GM12873 (cell line): ENCODE measurements at regions not wholly inside any gene's neighbourhood (a gene's known extent, or its start where the extent isn't known, plus 50 kb on each side); places are given as distances from the start of the nearest gene placed in this dataset.

Experiments
- TF ChIP-seq, protein P1 (sequence below): IDR thresholded peaks from 2 replicates; pipeline ENCODE4 v1.5.1; 2012; ENCODE audit warnings: low read depth, mild to moderate bottlenecking, moderate library complexity, low read length, control low read depth; ENCODE audit not compliant: insufficient read depth; ENCODE audit errors: missing control alignments

DNA sequence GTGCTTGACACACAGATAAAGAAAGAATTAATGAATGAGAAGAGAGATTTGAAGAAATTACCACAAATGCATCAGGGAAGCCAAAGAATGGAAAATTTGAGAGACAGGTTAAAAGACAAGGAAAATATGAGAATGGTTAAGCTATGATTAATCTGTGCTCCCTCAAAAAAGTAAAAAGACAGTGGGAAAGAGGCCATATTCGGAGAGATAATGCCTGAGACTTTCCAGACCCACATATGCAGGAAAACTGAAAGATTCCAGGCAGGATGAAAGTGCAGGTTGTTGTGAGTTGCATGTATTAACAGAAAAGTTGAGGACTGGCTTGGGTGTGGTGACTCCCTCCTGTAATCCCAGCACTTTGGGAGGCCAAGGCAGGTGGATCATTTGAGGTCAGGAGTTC lies 302.3 kb downstream of the UACA start:
- TF ChIP-seq, protein P1, sequence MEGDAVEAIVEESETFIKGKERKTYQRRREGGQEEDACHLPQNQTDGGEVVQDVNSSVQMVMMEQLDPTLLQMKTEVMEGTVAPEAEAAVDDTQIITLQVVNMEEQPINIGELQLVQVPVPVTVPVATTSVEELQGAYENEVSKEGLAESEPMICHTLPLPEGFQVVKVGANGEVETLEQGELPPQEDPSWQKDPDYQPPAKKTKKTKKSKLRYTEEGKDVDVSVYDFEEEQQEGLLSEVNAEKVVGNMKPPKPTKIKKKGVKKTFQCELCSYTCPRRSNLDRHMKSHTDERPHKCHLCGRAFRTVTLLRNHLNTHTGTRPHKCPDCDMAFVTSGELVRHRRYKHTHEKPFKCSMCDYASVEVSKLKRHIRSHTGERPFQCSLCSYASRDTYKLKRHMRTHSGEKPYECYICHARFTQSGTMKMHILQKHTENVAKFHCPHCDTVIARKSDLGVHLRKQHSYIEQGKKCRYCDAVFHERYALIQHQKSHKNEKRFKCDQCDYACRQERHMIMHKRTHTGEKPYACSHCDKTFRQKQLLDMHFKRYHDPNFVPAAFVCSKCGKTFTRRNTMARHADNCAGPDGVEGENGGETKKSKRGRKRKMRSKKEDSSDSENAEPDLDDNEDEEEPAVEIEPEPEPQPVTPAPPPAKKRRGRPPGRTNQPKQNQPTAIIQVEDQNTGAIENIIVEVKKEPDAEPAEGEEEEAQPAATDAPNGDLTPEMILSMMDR: no peak

DNA sequence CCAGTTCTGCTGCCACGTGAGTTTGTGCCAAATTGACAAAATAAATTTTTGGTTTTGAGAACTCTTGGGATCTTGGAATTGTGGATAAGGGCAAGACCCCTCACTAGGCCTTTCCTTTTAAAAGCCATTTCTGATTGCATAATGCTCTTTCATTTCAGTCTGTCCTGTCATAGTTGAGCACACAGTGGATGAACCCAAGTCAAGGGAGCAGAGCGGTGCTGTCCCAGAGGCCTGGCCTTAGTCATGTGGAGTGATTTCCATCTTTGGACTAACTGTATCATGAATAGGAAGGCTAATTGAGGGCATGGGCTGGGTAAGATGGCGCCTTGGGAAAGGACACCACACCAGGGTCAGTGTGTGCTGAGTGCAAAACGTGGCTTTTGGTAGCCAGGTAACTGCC lies 304.0 kb downstream of the UACA start:
- TF ChIP-seq, protein P1: no peak

DNA sequence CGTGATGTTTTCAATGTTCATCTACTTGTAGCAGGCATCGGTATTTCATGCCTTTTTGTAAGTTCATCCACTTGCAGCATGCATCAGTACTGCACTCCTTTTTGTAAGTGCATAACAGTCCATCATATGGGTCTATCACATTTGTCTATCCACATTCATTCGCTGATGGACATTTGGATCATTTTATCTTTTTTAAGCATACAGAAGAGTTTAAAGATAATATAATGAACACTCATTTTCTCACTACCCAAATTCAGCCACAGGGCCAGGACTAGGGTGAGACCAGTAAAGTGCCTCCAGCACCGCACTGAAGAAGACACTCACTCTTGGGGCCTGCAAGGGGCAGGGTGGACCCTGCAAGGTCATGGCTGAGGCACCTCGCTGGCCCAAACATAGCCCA lies 309.6 kb downstream of the UACA start:
- TF ChIP-seq, protein P1: no peak

DNA sequence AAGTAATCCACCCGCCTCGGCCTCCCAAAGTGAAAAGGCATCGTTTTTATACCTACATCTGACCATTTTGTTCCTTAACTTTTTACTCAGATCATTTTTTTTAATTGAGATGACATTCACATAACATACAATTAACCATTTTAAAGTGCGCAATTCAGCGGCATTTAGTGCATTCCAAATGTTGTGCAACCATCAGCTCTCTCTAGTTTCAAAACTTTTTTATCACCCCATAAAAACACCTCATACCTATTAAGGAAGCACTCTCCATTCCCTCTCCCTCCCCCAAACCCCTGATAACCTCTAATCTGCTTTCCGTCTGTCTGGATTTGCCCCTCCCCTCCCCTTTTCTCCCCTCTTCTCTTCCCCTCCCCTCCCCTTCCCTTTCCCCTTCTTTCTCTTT lies 310.1 kb downstream of the UACA start:
- TF ChIP-seq, protein P1: no peak

DNA sequence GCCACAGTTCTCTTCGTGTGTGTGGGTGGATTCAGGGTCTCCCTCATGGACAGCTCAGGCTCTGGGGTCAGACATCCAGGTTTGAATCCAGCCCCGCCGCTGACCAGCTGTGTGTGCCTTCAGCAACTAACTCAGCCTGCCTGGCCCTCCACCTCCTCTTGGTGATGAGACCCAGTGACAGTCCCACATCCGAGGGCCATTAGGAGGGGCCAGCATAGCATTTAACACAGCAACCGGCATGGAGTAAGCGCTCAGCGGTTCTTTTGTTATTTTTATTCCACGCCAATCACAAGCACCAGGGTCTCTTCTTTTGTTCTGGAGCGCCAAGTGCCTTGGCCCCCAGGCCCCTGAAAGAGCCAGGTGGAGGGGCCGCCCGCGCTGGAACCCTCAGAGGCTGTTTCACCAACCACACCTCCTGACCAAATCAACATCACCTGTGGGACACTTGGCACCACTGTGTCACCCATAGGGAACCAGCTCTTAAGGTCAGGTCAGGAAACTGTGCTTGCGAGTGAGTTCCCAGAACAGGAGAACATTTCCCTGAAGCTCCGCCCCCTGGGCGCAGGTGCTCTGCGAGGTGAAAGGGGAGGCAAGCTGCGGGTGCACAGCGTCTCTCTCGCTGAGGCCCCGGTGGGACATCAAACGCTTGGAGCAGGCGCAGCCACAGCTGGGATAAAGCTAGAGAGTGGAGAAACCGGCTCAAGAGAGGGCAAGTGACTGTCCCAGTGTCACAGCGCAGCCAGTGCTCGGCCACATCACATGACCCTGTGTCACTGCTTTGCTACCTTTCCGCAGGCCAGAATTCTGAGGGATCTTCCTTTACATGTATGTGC lies 311.3 kb downstream of the UACA start:
- TF ChIP-seq, protein P1: no peak

DNA sequence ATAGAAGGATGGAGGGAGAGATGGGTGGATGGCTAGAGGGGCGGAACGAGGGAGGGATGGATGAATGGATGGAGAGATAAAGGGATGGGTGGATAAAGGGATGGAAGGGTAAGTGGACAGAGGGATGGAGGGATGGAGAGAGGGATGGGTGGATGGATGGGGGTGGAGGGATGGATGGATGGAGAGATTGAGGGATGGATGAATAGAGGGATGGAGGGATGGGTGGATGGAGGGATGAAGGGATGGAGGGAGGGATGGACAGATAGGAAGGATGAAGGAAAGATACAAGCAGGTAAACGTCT lies 313.3 kb downstream of the UACA start:
- TF ChIP-seq, protein P1: no peak

DNA sequence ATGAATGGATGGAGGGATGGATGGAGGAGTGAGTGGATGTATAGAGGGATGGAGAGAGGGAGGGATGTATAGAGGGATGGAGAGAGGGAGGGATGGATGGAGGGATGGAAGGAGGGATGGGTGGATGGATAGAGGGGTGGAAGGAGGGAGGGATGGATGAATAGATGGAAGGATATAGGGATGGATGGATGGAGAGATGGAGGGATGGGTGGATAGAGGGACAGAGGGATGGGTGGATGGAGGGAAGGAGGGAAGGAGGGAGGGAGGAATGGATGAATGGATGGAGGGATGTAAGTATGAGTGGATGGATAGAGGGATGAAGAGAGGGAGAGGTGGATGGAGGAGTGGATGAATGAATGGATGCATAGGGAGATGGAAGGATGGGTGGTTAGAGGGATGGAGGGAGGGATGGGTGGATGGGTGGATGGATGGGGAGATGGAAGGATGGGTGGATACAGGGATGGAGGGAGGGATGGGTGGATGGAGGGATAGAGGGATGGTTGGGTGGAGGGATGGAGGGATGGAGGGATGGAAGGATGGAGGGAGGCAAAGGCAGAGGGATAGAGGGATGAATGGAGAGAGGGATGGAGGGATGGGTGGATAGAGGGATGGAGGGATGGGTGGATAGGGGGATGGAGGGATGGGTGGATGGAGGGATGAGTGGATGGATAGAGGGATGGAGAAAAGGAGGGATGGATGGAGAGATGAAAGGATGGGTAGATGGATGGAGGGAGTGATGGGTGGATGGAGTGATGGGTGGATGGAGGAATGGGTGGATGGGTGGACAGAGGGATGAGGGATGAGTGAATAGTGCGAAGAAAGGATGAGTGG lies 313.8 kb downstream of the UACA start:
- TF ChIP-seq, protein P1: no peak
